ENCODE measurements at regions not wholly inside any gene's neighbourhood (a gene's known extent, or its start where the extent isn't known, plus 50 kb on each side); places are given as distances from the start of the nearest gene placed in this dataset.
"Not testable (repeated sequence)": the region's sequence is repeated elsewhere in the genome, so short reads cannot be mapped to it uniquely, and the experiment has no call there.

DNA sequence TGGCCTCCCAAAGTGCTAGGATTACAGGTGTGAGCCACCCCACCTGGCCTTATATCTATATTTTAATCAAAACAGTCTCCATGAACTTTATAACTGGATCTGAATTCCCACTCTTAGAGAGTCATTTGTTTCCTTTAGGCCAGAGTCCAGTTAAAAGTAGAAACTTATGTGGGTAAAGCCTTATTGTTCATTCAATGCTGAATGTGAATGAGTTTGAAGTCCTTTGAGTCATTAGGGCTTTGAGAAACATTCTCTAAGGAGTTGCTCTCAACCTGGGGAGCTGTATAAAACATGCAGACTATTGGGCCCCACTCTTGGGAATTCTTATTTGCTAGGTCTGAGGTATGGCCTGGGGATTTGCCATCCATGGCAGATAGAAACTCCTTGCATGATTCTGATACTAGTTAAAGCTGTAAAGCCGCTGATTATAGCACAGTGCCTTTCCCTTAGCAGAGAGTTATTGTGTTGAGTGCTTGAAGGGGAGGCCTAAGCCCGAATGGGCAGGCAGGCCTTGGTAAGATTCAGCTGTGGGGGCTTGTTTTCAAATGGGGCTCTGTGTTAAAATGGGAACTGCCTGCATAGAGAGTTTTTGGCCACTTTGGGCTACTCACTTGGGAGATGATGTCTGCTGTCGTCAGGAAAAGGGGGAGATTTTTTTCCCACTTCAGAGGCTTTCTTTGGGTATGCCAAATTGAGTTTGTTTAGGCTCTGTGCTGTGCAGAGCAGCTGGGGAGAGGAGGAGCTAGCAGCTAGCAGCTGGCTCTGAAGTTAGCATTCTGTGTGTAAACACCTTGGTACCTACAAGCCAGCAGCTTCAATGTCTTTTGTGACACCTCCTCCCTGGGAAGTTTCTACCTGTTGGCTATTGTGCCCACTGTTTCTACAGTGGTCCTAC is 117.5 kb downstream of the DACT1 start:
- H3K27me3 Mint-ChIP-seq, result peaks cover 2% of the 10 kb centered on the region
- no peaks in the 10 kb centered on the region for H3K9me3 Mint-ChIP-seq
- H3K36me3 Mint-ChIP-seq (ENCODE audit: low read depth), result no peaks in the 10 kb centered on the region
- ATAC-seq (replicated peaks), result no peak
- no peak overlapping the region for H3K4me3 Mint-ChIP-seq
- H3K27ac Mint-ChIP-seq, result no peak overlapping the region
- H3K4me1 Mint-ChIP-seq, result no peaks in the 10 kb centered on the region

DNA sequence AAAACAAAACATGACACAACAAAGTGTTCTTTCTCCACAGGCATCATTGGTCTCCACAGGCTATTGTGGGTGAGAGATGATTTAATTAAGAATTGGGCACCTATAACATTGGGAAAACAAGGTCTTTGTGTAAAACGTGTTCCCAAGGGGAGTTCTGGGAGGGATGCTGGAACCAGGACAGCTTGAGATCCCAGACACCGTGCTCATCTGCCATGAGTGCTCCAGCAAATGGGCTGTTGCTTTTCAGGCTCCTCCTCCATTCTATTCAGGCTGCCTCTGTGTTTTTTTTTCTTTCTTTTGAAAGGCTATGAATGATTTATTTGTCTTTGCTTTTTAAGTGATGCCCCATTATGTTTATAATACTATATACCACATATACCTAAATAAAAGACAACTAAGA is 122.4 kb downstream of the DACT1 start:
- no peaks in the 10 kb centered on the region for H3K9me3 Mint-ChIP-seq
- H3K36me3 Mint-ChIP-seq (ENCODE audit: low read depth), result no peaks in the 10 kb centered on the region
- ATAC-seq (replicated peaks), result no peak
- no peak overlapping the region for H3K4me3 Mint-ChIP-seq
- H3K4me1 Mint-ChIP-seq, result no peaks in the 10 kb centered on the region
- no peaks in the 10 kb centered on the region for H3K27me3 Mint-ChIP-seq
- H3K27ac Mint-ChIP-seq, result no peak overlapping the region

DNA sequence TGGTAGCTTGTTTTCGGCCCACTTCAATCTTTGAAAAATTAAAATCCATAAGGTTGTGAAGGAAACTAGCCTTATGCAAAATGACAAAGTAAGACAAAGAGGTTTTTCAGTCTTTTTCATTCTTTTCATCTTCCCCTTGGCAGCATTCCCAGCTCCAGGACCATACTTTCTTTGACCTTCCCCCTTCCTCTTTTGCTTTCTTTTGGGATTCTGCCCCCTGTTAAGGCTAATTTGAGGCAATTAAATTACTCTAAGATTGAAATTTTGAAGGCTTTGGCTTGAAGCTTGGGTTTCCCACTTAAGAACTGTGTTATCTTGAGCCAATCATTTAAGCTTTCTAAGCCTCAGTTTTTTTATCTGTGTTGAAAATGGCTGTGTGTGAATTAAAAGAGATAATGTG is 124.9 kb downstream of the DACT1 start:
- no peak for ATAC-seq (replicated peaks)
- Mint-ChIP-seq H3K27ac (no peak overlapping the region), H3K27me3 (no peaks in the 10 kb centered on the region), H3K4me1 (no peaks in the 10 kb centered on the region), H3K4me3 (no peak overlapping the region), H3K36me3 (ENCODE audit: low read depth) (no peaks in the 10 kb centered on the region), H3K9me3 (no peaks in the 10 kb centered on the region)

DNA sequence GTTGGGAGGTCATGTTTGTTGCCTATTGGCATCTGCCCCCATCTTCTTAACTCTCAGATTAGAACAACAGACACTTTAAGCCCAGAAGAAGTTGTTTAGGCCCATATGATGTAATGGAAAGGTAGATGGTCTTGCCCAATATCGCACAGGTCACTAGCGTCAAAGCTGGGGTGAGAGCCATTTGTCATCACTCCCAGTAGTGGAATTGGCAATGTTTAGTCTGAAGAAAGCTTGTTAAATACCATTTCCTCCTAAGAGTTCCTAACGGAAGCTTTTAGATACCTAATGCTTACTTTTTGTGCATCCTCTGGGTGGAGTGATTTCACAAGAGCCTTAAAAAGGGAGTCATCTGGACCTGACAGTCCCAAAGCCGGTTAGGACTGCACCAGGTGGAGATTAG is 125.4 kb downstream of the DACT1 start:
- H3K27ac Mint-ChIP-seq, result no peak overlapping the region
- H3K9me3 Mint-ChIP-seq, result no peaks in the 10 kb centered on the region
- no peak overlapping the region for H3K4me3 Mint-ChIP-seq
- H3K4me1 Mint-ChIP-seq, result no peaks in the 10 kb centered on the region
- H3K36me3 Mint-ChIP-seq (ENCODE audit: low read depth), result no peaks in the 10 kb centered on the region
- no peaks in the 10 kb centered on the region for H3K27me3 Mint-ChIP-seq
- ATAC-seq (replicated peaks), result no peak

DNA sequence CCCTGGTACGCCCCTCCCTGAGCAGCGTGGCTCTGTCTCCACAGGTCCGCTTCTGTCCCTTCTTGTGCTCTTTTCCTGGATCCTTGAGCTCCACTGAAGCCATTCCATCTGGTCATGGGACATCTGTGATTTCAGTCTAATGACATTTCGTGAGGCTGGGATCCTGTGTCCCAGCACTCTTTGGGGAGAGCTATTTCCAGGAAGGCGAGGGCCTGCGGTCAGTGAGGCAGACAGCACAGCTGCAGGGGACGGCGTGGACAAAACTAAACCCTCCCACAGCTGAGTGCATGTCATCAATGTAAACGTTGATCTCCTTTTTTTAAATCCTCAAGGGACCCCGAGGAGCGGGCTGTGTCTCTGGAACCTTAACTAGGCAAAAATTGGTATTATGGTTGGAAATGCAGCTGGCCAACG is 127.7 kb downstream of the DACT1 start:
- Mint-ChIP-seq H3K27me3 (peaks cover 3% of the 10 kb centered on the region), H3K4me1 (no peaks in the 10 kb centered on the region), H3K9me3 (no peaks in the 10 kb centered on the region), H3K4me3 (no peak overlapping the region), H3K27ac (no peak overlapping the region), H3K36me3 (ENCODE audit: low read depth) (no peaks in the 10 kb centered on the region)
- no peak for ATAC-seq (replicated peaks)

DNA sequence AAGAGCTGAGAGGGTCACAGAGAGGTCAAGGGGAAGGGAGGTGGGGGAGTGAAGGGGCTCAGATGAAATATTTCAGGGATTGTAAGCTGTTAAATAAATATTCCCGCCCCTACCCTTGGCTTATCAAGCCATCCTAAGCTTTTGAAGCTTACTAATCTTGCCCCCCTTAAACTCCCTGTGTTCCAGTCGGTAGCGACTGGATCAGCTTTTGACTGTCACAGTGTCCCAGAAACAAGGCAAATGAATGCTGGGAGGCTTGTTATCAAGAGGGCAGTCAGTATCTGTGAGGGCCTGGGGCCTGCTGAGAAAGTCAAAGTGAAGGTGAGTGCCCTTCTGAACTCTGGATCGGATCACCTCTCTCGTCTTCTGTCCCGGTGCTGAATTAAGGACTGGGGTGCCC is 128.1 kb downstream of the DACT1 start:
- Mint-ChIP-seq H3K27me3 (peaks cover 4% of the 10 kb centered on the region), H3K36me3 (ENCODE audit: low read depth) (no peaks in the 10 kb centered on the region), H3K4me3 (no peak overlapping the region), H3K27ac (no peak overlapping the region), H3K4me1 (no peaks in the 10 kb centered on the region), H3K9me3 (no peaks in the 10 kb centered on the region)
- ATAC-seq (replicated peaks), result no peak

DNA sequence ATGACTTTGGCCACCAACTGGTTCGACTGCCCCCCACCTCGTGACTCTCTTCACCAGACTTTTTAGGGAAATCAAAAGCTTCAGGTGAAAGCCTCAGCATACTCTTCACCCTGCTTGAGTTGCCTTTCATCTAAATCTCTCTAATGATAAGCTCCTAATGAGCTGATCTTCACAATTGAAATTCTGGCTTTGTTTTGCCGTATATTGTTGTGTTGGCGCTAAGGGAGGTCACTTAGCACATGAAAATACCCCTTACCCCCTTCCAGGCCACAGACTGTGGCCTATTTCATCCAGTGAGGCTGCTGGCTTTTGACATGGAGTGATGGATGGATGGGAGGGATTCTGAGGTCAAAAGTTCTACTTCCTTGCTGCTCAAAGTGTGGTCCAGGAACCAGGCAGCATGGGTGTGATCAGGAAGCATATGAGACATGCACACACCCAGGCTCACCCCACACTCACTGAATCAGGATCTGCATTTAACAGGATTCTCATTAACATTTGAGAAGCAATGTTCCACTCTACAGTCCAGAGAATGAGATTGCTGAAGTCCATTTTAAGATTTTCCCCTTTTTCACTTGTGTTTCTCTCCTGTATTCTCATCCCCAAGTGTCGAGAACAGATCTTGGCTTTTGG is 131.4 kb downstream of the DACT1 start:
- H3K27ac Mint-ChIP-seq, result no peak overlapping the region
- ATAC-seq (replicated peaks), result no peak
- H3K4me1 Mint-ChIP-seq, result no peaks in the 10 kb centered on the region
- peaks cover 7% of the 10 kb centered on the region for H3K27me3 Mint-ChIP-seq
- H3K36me3 Mint-ChIP-seq (ENCODE audit: low read depth), result no peaks in the 10 kb centered on the region
- H3K9me3 Mint-ChIP-seq, result no peaks in the 10 kb centered on the region
- H3K4me3 Mint-ChIP-seq, result no peak overlapping the region

DNA sequence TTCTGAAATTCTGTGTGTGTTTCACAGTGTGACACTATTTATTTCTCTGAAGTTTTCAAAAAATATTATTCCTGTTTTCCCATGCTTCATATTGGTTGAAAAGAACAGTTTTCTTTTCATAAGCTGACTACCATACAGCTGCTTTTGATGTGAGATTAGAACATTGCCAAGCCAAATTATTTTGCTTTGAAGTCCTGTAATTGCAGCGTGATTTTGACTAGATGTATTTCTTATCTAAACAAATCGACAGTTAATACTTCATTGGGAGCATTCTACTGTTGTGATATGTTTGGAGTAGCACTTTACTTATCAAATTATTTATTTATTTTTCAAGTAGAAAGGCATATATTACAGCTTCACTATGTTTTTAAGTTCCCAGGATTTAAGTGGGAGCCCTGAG is 132.0 kb downstream of the DACT1 start:
- H3K27me3 Mint-ChIP-seq, result peaks cover 7% of the 10 kb centered on the region
- H3K36me3 Mint-ChIP-seq (ENCODE audit: low read depth), result no peaks in the 10 kb centered on the region
- H3K9me3 Mint-ChIP-seq, result no peaks in the 10 kb centered on the region
- ATAC-seq (replicated peaks), result no peak
- H3K4me3 Mint-ChIP-seq, result no peak overlapping the region
- no peaks in the 10 kb centered on the region for H3K4me1 Mint-ChIP-seq
- H3K27ac Mint-ChIP-seq, result no peak overlapping the region

DNA sequence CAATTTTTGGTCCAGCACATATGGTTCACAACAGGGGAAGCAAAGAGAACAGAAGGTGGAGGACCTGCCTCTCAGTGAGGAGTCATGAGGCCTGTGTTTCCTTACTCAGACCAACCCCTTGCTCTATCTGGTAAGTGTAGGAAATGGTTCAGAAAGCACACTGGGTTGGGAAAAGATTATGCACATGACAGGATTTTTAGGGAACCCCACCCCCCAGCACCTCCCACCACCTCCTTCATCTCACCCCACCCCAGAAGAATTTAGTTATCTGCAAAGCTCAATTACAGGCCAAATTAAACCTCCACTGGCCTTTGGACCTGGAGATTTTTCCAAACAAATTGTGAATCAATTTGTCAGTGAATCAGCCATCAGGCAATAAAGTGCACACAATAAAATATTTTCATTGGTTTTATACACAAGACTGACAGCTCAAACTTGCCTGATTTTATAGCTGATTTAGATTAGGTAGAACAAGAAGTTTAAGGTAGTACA is 132.8 kb downstream of the DACT1 start:
- Mint-ChIP-seq H3K9me3 (no peaks in the 10 kb centered on the region), H3K27ac (no peak overlapping the region), H3K27me3 (peaks cover 11% of the 10 kb centered on the region), H3K4me3 (no peak overlapping the region), H3K36me3 (ENCODE audit: low read depth) (no peaks in the 10 kb centered on the region), H3K4me1 (no peaks in the 10 kb centered on the region)
- ATAC-seq (replicated peaks), result no peak

DNA sequence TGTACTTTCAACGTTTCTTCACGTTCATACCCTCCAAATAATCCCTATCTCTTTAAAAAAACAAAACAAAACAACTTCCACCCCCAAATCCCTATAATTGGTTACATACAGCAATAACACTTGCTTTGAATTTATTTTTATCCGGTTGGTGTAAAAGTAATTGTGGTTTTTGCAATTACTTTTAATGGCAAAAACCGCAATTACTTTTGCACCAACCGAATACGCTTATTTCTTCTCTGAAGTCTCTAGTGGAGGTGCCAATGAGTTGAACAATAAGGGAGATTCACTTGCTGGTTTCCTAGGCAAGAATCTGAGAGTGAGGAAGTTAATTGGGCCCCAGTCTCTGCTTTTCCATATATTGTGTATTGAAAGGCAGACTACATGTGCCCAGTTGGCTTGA is 133.3 kb downstream of the DACT1 start:
- ATAC-seq (replicated peaks), result no peak
- Mint-ChIP-seq H3K27ac (no peak overlapping the region), H3K27me3 (peaks cover 11% of the 10 kb centered on the region), H3K4me1 (no peaks in the 10 kb centered on the region), H3K4me3 (no peak overlapping the region), H3K9me3 (no peaks in the 10 kb centered on the region), H3K36me3 (ENCODE audit: low read depth) (no peaks in the 10 kb centered on the region)

DNA sequence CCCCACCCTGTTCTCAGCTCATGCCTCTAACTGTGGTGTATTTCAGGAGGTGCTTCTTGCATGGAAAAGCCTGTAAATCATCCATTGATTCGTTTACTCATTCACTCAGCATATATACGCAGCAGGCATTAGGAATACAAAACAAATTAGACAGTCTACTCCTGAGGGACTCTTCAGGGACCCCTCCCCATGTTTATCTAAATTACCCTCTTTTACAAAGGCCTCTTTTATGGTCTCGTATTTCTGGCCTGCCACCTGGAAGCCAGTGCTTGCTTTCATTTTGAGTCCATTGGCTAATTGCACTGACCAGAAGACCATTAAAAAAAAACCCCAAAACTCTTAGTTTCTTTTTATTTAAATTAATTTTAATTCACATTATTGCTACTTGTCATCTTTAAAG is 134.4 kb downstream of the DACT1 start:
- Mint-ChIP-seq H3K36me3 (ENCODE audit: low read depth) (no peaks in the 10 kb centered on the region), H3K9me3 (no peaks in the 10 kb centered on the region), H3K4me1 (no peaks in the 10 kb centered on the region), H3K27ac (no peak overlapping the region), H3K4me3 (no peak overlapping the region), H3K27me3 (peaks cover 15% of the 10 kb centered on the region)
- ATAC-seq (replicated peaks), result no peak

DNA sequence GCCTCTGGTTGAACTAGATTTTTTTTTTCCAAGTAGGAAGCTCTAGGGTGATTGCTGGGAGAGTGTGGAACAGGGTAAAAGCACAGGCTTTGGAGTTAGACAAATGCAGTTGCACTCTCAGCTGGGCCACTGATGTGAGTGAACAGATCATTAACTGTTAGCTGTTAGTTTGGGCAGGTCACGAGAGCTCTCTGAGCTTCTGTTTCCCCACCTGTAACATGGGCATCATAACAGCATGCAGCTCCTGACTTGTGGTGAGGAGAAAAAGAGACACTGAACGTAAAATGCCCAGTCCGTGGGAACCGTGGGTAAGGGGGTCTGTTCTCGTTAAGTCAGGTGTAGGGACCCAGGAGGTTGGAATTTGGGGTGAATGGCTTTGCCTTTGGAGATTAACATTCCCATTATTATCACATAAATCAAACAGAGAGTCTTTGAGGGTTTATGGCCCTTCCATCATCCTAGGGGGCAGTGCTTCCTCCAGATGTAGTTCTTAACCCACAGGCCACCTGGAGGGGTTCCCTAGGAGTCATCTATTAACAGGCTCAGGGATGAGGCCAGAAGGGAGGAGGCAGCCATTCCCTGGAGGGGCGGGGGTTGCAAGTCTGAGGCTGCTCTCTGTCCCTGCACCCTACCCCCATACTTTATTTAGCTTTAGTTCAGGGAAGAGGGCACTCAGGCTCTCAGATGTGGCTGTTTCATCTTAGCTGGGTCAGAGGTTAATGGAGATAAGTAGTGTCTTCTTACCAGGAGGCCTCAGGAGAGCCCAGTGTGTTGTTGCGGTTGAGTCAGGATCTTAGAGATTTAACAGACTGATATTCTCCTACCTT is 135.2 kb downstream of the DACT1 start:
- Mint-ChIP-seq H3K36me3 (ENCODE audit: low read depth) (no peaks in the 10 kb centered on the region), H3K4me3 (no peak overlapping the region), H3K27me3 (peaks cover 15% of the 10 kb centered on the region), H3K27ac (no peak overlapping the region), H3K9me3 (no peaks in the 10 kb centered on the region), H3K4me1 (no peaks in the 10 kb centered on the region)
- no peak for ATAC-seq (replicated peaks)

DNA sequence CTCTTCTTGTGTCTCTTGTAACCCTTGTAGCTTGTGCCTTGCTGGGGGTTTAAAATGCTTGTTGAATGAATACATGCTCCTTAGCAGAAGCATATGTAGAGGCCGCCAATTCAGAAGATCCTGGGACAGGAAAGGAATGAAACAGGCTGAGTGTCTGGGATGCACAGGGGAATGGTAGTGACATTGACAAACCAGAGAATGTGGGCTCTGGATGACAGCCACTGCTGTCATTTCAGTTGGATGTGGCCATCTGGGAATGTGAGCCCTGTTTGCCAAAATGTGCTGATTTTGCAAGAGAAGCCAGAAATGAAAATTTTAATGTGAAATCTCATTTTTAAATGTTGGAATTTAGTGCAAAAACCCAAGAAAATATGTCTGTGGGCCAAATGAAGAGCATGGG is 136.8 kb downstream of the DACT1 start:
- H3K4me3 Mint-ChIP-seq, result no peak overlapping the region
- no peaks in the 10 kb centered on the region for H3K4me1 Mint-ChIP-seq
- H3K9me3 Mint-ChIP-seq, result no peaks in the 10 kb centered on the region
- H3K36me3 Mint-ChIP-seq (ENCODE audit: low read depth), result no peaks in the 10 kb centered on the region
- no peak for ATAC-seq (replicated peaks)
- H3K27ac Mint-ChIP-seq, result no peak overlapping the region
- peaks cover 15% of the 10 kb centered on the region for H3K27me3 Mint-ChIP-seq

DNA sequence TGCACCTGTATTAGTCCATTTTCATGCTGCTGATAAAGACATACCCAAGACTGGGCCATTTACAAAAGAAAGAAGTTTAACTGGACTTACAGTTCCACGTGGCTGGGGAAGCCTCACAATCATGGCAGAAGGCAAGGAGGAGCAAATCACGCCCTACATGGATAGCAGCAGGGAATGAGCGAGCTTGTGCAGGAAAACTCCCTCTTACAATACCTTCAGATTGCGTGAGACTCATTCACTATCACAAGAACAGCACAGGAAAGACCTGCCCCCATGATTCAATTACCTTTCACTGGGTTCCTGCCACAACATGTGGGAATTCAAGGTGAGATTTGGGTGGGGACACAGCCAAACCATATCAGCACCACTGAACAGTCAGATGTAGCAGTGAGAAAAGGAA is 137.4 kb downstream of the DACT1 start:
- not testable (repeated sequence) for H3K4me1 Mint-ChIP-seq; H3K9me3 Mint-ChIP-seq; ATAC-seq (replicated peaks); H3K27ac Mint-ChIP-seq; H3K36me3 Mint-ChIP-seq (ENCODE audit: low read depth); H3K4me3 Mint-ChIP-seq
- peaks cover 15% of the 10 kb centered on the region for H3K27me3 Mint-ChIP-seq

Measured in activated T-helper 17 cell treated with anti-CD3 and anti-CD28 coated beads, Interleukin-2, amount 50 U/mL, for 72 hours (primary cell).